ENCODE measurements at regions not wholly inside any gene's neighbourhood (a gene's known extent, or its start where the extent isn't known, plus 50 kb on each side); places are given as distances from the start of the nearest gene placed in this dataset.

GRCh38 chr13:81683521-81683920 lies 1342.6 kb upstream of the SPRY2 start:
- no peaks in the 10 kb centered on the region for H3K9me3 ChIP-seq
- TF ChIP-seq POLR2AphosphoS5 (IDR thresholded peaks at IDR 0.05) (no peak), POLR2A (IDR thresholded peaks at IDR 0.05) (no peak), CTCF (IDR thresholded peaks at IDR 0.05) (no peak)
- no peak for DNase-seq (ENCODE audit: low spot score)
- WGBS: 70% methylated on average over 4 of the region's 4 CpGs
- no peak overlapping the region for H3K27ac ChIP-seq
- no peaks in the 10 kb centered on the region for H3K4me1 ChIP-seq (replicated peaks)
- no peak overlapping the region for H3K4me3 ChIP-seq
- H3K27me3 ChIP-seq (replicated peaks; ENCODE audit: insufficient read depth): no peaks in the 10 kb centered on the region
- H3K36me3 ChIP-seq: no peaks in the 10 kb centered on the region
- intact Hi-C loops (cut with DNase I): no loop called here

- no peaks in the 10 kb centered on the region for H3K27me3 ChIP-seq (replicated peaks; ENCODE audit: insufficient read depth)
- H3K27ac ChIP-seq: no peak overlapping the region
- no peaks in the 10 kb centered on the region for H3K9me3 ChIP-seq
- intact Hi-C loops (cut with DNase I): no loop called here
- no peaks in the 10 kb centered on the region for H3K4me1 ChIP-seq (replicated peaks)
- no peak for TF ChIP-seq CTCF (IDR thresholded peaks at IDR 0.05)
- no peak for TF ChIP-seq POLR2A (IDR thresholded peaks at IDR 0.05)
- TF ChIP-seq POLR2AphosphoS5 (IDR thresholded peaks at IDR 0.05): no peak
- WGBS: 84% methylated on average over 2 of the region's 2 CpGs
- no peak overlapping the region for H3K4me3 ChIP-seq
- no peaks in the 10 kb centered on the region for H3K36me3 ChIP-seq
- DNase-seq (ENCODE audit: low spot score): no peak
Observed at GRCh38 chr13:81682081-81682630, 1341.2 kb upstream of the SPRY2 start.

- no peak for TF ChIP-seq POLR2A (IDR thresholded peaks at IDR 0.05)
- TF ChIP-seq CTCF (IDR thresholded peaks at IDR 0.05): no peak
- no peak for TF ChIP-seq POLR2AphosphoS5 (IDR thresholded peaks at IDR 0.05)
Observed at GRCh38 chr13:81677857-81678256, 1336.9 kb upstream of the SPRY2 start.

GRCh38 chr13:81676008-81676407 lies 1335.1 kb upstream of the SPRY2 start:
- Histone ChIP-seq H3K27me3 (replicated peaks; ENCODE audit: insufficient read depth) (no peaks in the 10 kb centered on the region), H3K4me3 (no peak overlapping the region), H3K36me3 (no peaks in the 10 kb centered on the region), H3K9me3 (no peaks in the 10 kb centered on the region), H3K4me1 (replicated peaks) (no peaks in the 10 kb centered on the region), H3K27ac (no peak overlapping the region)
- DNase-seq (ENCODE audit: low spot score): no peak
- no peak for TF ChIP-seq CTCF (IDR thresholded peaks at IDR 0.05)
- TF ChIP-seq POLR2AphosphoS5 (IDR thresholded peaks at IDR 0.05): no peak
- no peak for TF ChIP-seq POLR2A (IDR thresholded peaks at IDR 0.05)
- 89% methylated on average over 11 of the region's 11 CpGs for WGBS
- intact Hi-C loops (cut with DNase I): no loop called here

More at GRCh38 chr13:81677857-81678256, 1336.9 kb upstream of the SPRY2 start:
- no peak overlapping the region for H3K4me3 ChIP-seq
- no peaks in the 10 kb centered on the region for H3K4me1 ChIP-seq (replicated peaks)
- no peak for DNase-seq (ENCODE audit: low spot score)
- no peaks in the 10 kb centered on the region for H3K27me3 ChIP-seq (replicated peaks; ENCODE audit: insufficient read depth)
- H3K9me3 ChIP-seq: no peaks in the 10 kb centered on the region
- no peaks in the 10 kb centered on the region for H3K36me3 ChIP-seq
- no peak overlapping the region for H3K27ac ChIP-seq
- intact Hi-C loops (cut with DNase I): no loop called here
- 90% methylated on average over 2 of the region's 2 CpGs for WGBS

- WGBS: 88% methylated on average over 3 of the region's 3 CpGs
- Histone ChIP-seq H3K27me3 (replicated peaks; ENCODE audit: insufficient read depth) (no peaks in the 10 kb centered on the region), H3K36me3 (no peaks in the 10 kb centered on the region), H3K27ac (no peak overlapping the region), H3K4me1 (replicated peaks) (no peaks in the 10 kb centered on the region), H3K4me3 (no peak overlapping the region), H3K9me3 (no peaks in the 10 kb centered on the region)
- no peak for TF ChIP-seq POLR2A (IDR thresholded peaks at IDR 0.05)
- no peak for TF ChIP-seq CTCF (IDR thresholded peaks at IDR 0.05)
- TF ChIP-seq POLR2AphosphoS5 (IDR thresholded peaks at IDR 0.05): no peak
- intact Hi-C loops (cut with DNase I): no loop called here
- no peak for DNase-seq (ENCODE audit: low spot score)
Observed at GRCh38 chr13:81671064-81671463, 1330.1 kb upstream of the SPRY2 start.
